GM10266 (cell line): ENCODE measurements at regions not wholly inside any gene's neighbourhood (a gene's known extent, or its start where the extent isn't known, plus 50 kb on each side); places are given as distances from the start of the nearest gene placed in this dataset.

Source experiments
- DNase-seq: peaks from one replicate; pipeline ENCODE4 v3.0.0; 2012; ENCODE audit errors: extremely low spot score
- TF ChIP-seq, protein P1 (sequence below): IDR thresholded peaks from 2 replicates; pipeline ENCODE4 v1.5.1; 2012; ENCODE audit warnings: mild to moderate bottlenecking, low read depth; ENCODE audit not compliant: control insufficient read depth, insufficient read depth; ENCODE audit errors: missing control alignments

DNA sequence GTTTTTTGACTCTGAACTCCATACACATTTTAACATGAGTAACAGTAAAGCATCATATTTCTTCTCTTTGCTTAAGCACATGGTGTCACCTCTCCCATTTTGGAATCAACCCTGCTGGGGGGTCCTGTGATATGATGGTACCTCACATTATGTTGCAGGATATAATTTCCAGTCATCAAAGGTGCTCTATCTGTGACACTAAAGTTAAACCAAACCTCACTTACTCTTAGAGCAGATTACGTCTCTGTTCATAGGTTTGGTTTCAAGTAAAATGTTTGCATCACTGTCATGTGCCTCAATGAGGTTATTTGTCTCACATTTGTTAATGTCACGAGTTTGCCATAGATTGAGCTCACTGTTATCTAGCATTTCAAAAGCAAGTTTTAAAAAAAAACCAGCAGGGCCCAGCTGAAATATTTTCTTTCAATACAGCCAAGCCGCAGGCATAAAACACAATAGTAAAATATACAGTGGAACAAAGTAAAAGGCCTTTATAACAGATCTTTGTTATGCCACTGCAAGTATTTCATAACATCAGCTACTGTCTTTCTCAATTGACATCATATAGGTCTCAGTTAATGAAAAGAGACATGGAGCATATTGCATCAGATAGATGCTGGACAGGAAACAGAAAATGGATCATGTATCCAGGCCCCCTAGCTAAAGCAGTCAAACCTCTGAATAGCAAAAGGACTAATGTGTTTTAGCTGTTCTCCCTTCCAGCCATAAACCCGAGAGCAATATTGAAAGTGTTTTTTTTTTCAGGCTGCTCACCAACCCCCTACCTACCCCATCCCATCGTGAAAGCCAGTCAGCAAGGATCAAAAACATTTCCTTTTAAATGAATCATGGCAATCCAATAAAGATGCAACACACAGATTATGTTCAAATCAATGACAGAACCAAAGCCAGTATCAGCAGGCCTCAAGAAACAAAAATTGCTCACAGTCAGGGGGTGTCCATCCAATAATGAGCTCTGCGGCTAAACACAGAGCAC lies 182.1 kb upstream of the ITGA1 start:
- TF ChIP-seq, protein P1, sequence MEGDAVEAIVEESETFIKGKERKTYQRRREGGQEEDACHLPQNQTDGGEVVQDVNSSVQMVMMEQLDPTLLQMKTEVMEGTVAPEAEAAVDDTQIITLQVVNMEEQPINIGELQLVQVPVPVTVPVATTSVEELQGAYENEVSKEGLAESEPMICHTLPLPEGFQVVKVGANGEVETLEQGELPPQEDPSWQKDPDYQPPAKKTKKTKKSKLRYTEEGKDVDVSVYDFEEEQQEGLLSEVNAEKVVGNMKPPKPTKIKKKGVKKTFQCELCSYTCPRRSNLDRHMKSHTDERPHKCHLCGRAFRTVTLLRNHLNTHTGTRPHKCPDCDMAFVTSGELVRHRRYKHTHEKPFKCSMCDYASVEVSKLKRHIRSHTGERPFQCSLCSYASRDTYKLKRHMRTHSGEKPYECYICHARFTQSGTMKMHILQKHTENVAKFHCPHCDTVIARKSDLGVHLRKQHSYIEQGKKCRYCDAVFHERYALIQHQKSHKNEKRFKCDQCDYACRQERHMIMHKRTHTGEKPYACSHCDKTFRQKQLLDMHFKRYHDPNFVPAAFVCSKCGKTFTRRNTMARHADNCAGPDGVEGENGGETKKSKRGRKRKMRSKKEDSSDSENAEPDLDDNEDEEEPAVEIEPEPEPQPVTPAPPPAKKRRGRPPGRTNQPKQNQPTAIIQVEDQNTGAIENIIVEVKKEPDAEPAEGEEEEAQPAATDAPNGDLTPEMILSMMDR, result no peak
- no peak for DNase-seq

DNA sequence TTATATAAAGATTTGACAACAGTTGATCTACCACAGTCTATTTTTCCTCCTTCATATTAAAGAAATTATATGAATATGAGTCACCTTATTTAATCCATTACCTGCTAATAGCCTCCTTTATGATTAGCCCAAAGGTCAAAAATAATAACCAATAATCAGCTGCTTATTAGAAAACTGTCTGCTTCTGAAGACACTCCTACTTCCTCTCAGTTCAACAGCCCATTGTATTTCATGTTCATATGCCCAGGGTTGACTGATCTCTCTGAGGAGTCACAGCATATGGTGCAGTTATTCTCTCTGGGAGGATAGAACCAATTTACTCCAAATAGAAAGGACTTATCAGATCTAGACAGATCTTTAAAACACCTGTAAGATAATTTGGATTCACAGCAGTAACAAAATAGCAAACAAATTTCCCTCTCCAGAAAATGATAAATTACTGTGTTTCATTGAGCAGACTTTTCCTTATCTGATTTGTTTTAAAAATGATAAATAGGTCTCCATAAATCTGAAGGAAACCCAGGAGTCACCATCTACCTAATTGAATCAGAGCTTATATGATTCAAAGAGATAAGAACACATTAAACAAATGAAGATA lies 180.4 kb upstream of the ITGA1 start:
- no peak for DNase-seq
- TF ChIP-seq, protein P1, result no peak

DNA sequence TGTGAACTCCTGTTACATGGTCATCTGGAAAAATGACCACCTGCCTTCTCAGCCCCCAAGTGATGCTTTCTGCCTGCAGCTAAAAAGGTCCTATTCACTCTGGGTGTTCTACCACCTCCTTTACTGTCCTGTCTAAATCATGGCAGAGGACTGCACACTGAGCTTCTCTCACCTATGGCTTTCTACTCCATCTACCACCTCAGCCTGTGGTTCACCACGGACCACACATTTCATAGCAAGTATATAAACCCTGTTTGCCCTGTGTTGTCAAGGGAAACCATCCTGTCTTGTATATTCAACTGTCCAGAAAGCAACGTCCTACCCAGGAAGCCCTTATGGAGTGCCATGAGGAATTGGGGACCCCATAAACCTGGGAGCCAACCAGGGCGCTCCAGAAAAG lies 167.4 kb upstream of the ITGA1 start:
- DNase-seq, result no peak
- TF ChIP-seq, protein P1, result no peak

DNA sequence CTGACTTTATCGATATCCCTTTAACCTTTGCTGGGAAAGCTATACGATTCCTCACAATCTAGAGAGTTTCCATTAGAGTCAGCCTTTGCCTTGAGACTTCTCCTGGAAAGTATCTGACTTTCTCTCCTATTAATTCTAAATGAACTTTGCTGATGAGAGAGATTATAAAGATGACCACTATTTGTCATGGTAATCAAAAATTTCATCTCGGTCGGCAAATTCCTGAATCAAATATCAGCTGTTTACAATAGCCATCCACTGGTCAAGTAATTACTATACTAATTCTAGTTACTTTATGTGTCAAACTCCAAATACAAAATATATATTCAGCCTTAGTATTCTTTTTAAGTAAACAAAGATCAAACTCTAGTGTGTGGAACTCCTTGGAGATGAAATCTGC lies 164.4 kb upstream of the ITGA1 start:
- TF ChIP-seq, protein P1, result no peak
- no peak for DNase-seq

DNA sequence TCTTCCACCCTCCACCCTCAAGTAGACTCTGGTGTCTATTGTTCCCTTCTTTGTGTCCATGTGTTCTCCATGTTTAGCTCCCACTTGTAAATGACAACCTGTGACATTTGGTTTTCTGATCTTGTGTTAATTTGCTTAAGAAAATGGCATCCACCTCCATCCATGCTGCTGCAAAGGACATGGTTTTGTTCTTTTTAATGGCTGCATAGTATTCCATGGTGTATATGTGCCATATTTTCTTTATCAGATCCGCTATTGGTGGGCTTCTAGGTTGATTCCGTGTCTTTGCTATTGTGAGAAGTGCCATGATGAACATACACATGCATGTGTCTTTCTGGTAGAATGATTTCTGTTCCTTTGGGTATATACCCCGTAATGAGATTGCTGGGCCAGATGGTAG lies 163.4 kb upstream of the ITGA1 start:
- TF ChIP-seq, protein P1, result no peak
- no peak for DNase-seq

DNA sequence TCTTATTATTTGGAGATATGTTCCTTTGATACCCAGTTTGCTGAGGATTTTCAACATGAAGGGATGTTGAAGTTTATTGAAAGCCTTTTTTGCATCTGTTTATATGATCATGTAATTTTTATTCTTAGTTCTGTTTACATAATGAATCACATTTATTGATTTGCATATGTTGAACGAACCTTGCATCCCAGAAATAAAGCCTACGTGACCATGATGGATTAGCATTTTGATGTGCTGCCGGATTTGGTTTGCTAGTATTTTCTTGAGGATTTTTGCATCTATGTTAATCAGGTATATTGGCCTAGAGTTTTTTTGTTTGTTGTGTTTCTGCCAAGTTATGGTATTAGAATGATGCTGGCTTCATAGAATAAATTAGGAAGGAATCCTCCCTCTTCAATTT lies 161.4 kb upstream of the ITGA1 start:
- no peak for DNase-seq
- TF ChIP-seq, protein P1, result no peak

DNA sequence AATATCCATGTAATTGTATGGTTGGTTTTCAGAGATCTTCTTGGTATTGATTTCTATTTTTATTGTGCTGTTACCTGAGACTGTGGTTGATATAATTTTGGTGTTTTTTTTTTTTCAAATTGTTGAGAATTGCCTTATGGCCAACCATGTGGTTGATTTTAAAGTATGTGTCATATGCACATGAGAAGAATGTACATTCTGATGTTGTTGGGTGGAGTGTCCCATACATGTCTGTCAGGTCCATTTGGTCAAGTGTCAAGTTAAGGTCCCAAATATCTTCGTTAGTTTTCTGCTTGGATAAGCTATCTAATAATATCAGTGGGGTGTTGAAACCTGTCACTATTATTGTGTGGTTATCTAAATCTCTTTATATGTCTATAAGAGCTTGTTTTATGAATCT lies 160.0 kb upstream of the ITGA1 start:
- TF ChIP-seq, protein P1, result no peak
- DNase-seq, result no peak
